Astrocyte (in vitro differentiated cells and primary cell): ENCODE measurements at regions not wholly inside any gene's neighbourhood (a gene's known extent, or its start where the extent isn't known, plus 50 kb on each side); places are given as distances from the start of the nearest gene placed in this dataset.

Experiments
- DNase-seq: peaks from one replicate; pipeline ENCODE4 v3.0.0-alpha.2; 2010; ENCODE audit warnings: low read depth
- FAIRE-seq: peaks from 2 replicates; lab custom pipeline; 2011; peaks lifted over from hg19 to GRCh38; lab: Jason Lieb, UNC
- H2AFZ ChIP-seq: 2 replicates; pipeline ENCODE4 v1.6.0; 2012; ENCODE audit warnings: low read depth, low read length, inconsistent platforms
- H3K27ac ChIP-seq: 2 replicates; pipeline ENCODE4 v1.5.1; 2011; ENCODE audit warnings: low read depth, low read length, inconsistent platforms
- H3K27me3 ChIP-seq: 2 replicates; pipeline ENCODE4 v1.6.0; 2011; ENCODE audit warnings: low read length, inconsistent platforms; ENCODE audit not compliant: insufficient read depth
- H3K36me3 ChIP-seq: 2 replicates; pipeline ENCODE4 v1.5.1; 2011; ENCODE audit warnings: low read length, inconsistent platforms; ENCODE audit not compliant: insufficient read depth
- H3K4me1 ChIP-seq: 2 replicates; pipeline ENCODE4 v1.5.1; 2011; ENCODE audit warnings: low read length, inconsistent platforms; ENCODE audit not compliant: insufficient read depth
- H3K4me2 ChIP-seq: 2 replicates; pipeline ENCODE4 v1.6.0; 2012; ENCODE audit warnings: low read length, inconsistent platforms
- H3K4me3 ChIP-seq: 2 replicates; pipeline ENCODE4 v1.5.1; 2011; ENCODE audit warnings: low read depth, mild to moderate bottlenecking, low read length, inconsistent platforms; ENCODE audit not compliant: insufficient read depth
- H3K79me2 ChIP-seq: 2 replicates; pipeline ENCODE4 v1.6.0; 2012; ENCODE audit warnings: mild to moderate bottlenecking, low read length, inconsistent platforms; ENCODE audit not compliant: insufficient read depth
- H3K9ac ChIP-seq: 2 replicates; pipeline ENCODE4 v1.6.0; 2012; ENCODE audit warnings: mild to moderate bottlenecking, low read length, inconsistent platforms
- H3K9me3 ChIP-seq: 2 replicates; pipeline ENCODE4 v1.5.1; 2012; ENCODE audit warnings: low read depth, mild to moderate bottlenecking, low read length, inconsistent platforms; ENCODE audit not compliant: insufficient read depth
- H4K20me1 ChIP-seq: 2 replicates; pipeline ENCODE4 v1.6.0; 2012; ENCODE audit warnings: low read length, inconsistent platforms; ENCODE audit not compliant: insufficient read depth
- H3K27ac Mint-ChIP-seq: one replicate; pipeline ENCODE4 v1.8.0; 2021; ENCODE audit warnings: mild to moderate bottlenecking, mixed read lengths; ENCODE audit not compliant: unreplicated experiment
- H3K27me3 Mint-ChIP-seq: one replicate; pipeline ENCODE4 v1.8.0; 2021; ENCODE audit warnings: low read depth, mixed read lengths; ENCODE audit not compliant: unreplicated experiment
- H3K36me3 Mint-ChIP-seq: one replicate; pipeline ENCODE4 v1.8.0; 2021; ENCODE audit warnings: low read depth, mixed read lengths; ENCODE audit not compliant: unreplicated experiment
- H3K4me1 Mint-ChIP-seq: one replicate; pipeline ENCODE4 v1.8.0; 2021; ENCODE audit warnings: low read depth, mixed read lengths; ENCODE audit not compliant: unreplicated experiment
- H3K4me3 Mint-ChIP-seq: one replicate; pipeline ENCODE4 v1.8.0; 2021; ENCODE audit warnings: mild to moderate bottlenecking, moderate library complexity, mixed read lengths; ENCODE audit not compliant: unreplicated experiment
- H3K9me3 Mint-ChIP-seq: one replicate; pipeline ENCODE4 v1.8.0; 2021; ENCODE audit warnings: mild to moderate bottlenecking, mixed read lengths; ENCODE audit not compliant: unreplicated experiment
- EZH2 ChIP-seq: IDR thresholded peaks from 2 replicates; pipeline ENCODE4 v1.6.1; 2012; ENCODE audit warnings: mild to moderate bottlenecking, low read length, inconsistent platforms; ENCODE audit not compliant: insufficient read depth
- TF ChIP-seq, protein P1 (sequence below): IDR thresholded peaks from 2 replicates; pipeline ENCODE4 v1.5.1; 2011; ENCODE audit warnings: low read depth, mild to moderate bottlenecking, inconsistent platforms, low read length, moderate library complexity; ENCODE audit not compliant: insufficient read depth

DNA sequence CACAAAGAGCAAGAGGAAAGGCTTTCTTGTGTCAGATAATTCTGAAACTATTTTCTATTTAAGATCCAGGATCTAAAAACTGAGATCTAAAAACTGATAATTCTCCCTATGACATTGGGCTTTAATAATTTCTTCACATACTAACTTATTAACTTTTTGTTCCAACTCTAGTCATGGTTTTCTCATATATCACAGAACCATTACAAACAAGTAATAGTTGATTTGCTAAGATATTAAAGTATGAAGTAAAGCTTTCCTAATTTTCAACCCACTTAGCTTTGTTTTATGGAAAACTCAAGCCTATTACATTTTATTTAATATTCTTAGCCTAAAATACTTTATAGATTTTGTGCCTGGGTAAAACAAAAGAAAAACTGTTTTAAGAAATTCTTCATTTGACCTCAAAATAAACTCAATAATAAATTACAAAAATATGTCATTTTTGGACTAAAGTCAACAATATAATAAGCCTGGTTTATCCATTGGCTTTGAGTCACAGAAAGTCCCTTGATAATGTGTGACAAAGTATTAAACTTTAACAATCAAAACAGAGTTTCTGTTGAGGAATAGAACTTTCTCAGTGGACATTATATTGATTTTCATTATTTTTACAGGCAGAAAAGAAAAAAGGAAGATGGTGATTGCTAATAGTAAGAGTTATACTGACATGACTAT lies 1142.9 kb upstream of the SORCS1 start:
- Mint-ChIP-seq H3K4me3 (no peak overlapping the region), H3K27ac (no peak overlapping the region)

DNA sequence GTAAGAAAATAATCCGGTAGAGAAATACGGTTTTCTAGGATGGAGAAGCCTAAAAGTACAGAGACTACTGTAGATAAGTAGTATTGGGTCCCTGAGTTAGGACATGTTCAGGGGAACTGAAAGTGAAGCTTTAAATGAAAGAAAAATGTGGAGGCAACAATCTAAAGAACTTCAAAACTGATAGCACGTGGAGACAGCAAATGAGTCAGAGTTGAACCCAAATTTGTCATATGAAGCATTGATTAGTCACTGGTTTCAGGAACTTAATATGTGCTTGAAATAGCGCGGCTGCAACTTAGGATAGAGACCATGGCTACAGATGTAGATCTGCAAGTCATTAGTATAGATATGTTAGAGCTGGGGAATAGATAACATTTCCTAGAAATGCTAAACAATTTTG lies 1138.6 kb upstream of the SORCS1 start:
- H3K9me3 ChIP-seq: no peaks in the 10 kb centered on the region
- FAIRE-seq: no peak
- H3K4me2 ChIP-seq: no peak overlapping the region

More for the DNA sequence above, 1142.9 kb upstream of the SORCS1 start:
- H3K36me3 Mint-ChIP-seq: no peaks in the 10 kb centered on the region
- FAIRE-seq (no peak), DNase-seq (no peak)
- H3K36me3 ChIP-seq: no peaks in the 10 kb centered on the region
- no peaks in the 10 kb centered on the region for H3K27me3 Mint-ChIP-seq
- H3K4me1 ChIP-seq: no peaks in the 10 kb centered on the region
- H4K20me1 ChIP-seq: no peaks in the 10 kb centered on the region
- H3K9ac ChIP-seq: no peak overlapping the region
- H3K27ac ChIP-seq: no peak overlapping the region
- H3K4me1 Mint-ChIP-seq: peaks cover 5% of the 10 kb centered on the region
- H3K79me2 ChIP-seq: no peaks in the 10 kb centered on the region
- H2AFZ ChIP-seq: no peak overlapping the region
- no peak overlapping the region for H3K4me3 ChIP-seq
- H3K27me3 ChIP-seq: no peaks in the 10 kb centered on the region
- TF ChIP-seq EZH2: no peak
- TF ChIP-seq, protein P1, sequence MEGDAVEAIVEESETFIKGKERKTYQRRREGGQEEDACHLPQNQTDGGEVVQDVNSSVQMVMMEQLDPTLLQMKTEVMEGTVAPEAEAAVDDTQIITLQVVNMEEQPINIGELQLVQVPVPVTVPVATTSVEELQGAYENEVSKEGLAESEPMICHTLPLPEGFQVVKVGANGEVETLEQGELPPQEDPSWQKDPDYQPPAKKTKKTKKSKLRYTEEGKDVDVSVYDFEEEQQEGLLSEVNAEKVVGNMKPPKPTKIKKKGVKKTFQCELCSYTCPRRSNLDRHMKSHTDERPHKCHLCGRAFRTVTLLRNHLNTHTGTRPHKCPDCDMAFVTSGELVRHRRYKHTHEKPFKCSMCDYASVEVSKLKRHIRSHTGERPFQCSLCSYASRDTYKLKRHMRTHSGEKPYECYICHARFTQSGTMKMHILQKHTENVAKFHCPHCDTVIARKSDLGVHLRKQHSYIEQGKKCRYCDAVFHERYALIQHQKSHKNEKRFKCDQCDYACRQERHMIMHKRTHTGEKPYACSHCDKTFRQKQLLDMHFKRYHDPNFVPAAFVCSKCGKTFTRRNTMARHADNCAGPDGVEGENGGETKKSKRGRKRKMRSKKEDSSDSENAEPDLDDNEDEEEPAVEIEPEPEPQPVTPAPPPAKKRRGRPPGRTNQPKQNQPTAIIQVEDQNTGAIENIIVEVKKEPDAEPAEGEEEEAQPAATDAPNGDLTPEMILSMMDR: no peak
- no peaks in the 10 kb centered on the region for H3K9me3 Mint-ChIP-seq
- H3K4me2 ChIP-seq: no peak overlapping the region
- H3K9me3 ChIP-seq: no peaks in the 10 kb centered on the region

DNA sequence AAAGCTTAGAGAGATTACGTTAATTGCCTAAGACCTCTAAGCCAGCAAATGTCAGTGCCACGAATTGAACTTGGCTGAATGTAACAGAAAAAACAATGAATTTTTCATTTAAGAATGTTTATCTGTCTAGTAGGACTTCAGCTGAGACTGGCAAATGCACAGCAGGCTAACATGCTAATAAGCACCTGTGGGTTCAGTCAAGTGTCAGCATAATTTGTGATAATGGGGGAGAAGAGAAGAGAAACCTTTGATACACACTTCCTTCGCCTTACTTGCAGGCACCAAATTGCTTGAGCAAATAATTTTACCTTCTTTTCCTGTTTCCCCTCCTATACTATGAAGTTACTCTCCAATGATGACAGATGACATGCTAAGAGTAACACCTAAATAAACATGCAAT lies 1136.5 kb upstream of the SORCS1 start:
- Mint-ChIP-seq H3K4me3 (no peak overlapping the region), H3K27me3 (no peaks in the 10 kb centered on the region), H3K9me3 (no peaks in the 10 kb centered on the region), H3K27ac (no peak overlapping the region), H3K36me3 (no peaks in the 10 kb centered on the region), H3K4me1 (peaks cover 5% of the 10 kb centered on the region)
- no peaks in the 10 kb centered on the region for H3K27me3 ChIP-seq
- H3K4me3 ChIP-seq: no peak overlapping the region
- no peak for TF ChIP-seq EZH2
- TF ChIP-seq, protein P1: no peak
- H3K9ac ChIP-seq: no peak overlapping the region
- FAIRE-seq (no peak), DNase-seq (no peak)
- H3K4me1 ChIP-seq: no peaks in the 10 kb centered on the region
- no peaks in the 10 kb centered on the region for H3K9me3 ChIP-seq
- H3K4me2 ChIP-seq: no peak overlapping the region
- H3K36me3 ChIP-seq: no peaks in the 10 kb centered on the region
- no peak overlapping the region for H2AFZ ChIP-seq
- H4K20me1 ChIP-seq: no peaks in the 10 kb centered on the region
- no peaks in the 10 kb centered on the region for H3K79me2 ChIP-seq
- H3K27ac ChIP-seq: no peak overlapping the region

More for the DNA sequence above, 1138.6 kb upstream of the SORCS1 start:
- H3K27me3 Mint-ChIP-seq: no peaks in the 10 kb centered on the region
- Histone ChIP-seq H3K36me3 (no peaks in the 10 kb centered on the region), H3K79me2 (no peaks in the 10 kb centered on the region), H3K27me3 (no peaks in the 10 kb centered on the region), H2AFZ (no peak overlapping the region), H3K9ac (no peak overlapping the region), H4K20me1 (no peaks in the 10 kb centered on the region), H3K4me3 (no peak overlapping the region), H3K4me1 (no peaks in the 10 kb centered on the region), H3K27ac (no peak overlapping the region)
- TF ChIP-seq, protein P1: no peak
- no peak for TF ChIP-seq EZH2
- peak; percentile 6 for DNase-seq
- peaks cover 5% of the 10 kb centered on the region for H3K4me1 Mint-ChIP-seq
- no peaks in the 10 kb centered on the region for H3K36me3 Mint-ChIP-seq
- H3K27ac Mint-ChIP-seq: no peak overlapping the region
- H3K4me3 Mint-ChIP-seq: no peak overlapping the region
- H3K9me3 Mint-ChIP-seq: no peaks in the 10 kb centered on the region
